BJ (cell line): ENCODE measurements at regions not wholly inside any gene's neighbourhood (a gene's known extent, or its start where the extent isn't known, plus 50 kb on each side); places are given as distances from the start of the nearest gene placed in this dataset.

Experiments used
- CTCF ChIA-PET: fragments of 350-600 bp; formaldehyde crosslinking; extraction: SDS; loops from one replicate; lab custom pipeline; 2021; ENCODE audit warnings: antibody characterized with exemption, inconsistent platforms; lab: Yijun Ruan, JAX
- POLR2A ChIA-PET: fragments of 300-600 bp; sonication (Branson Sonifier 250); formaldehyde crosslinking; extraction: SDS; loops from one replicate; lab custom pipeline; 2021; ENCODE audit warnings: antibody characterized with exemption; lab: Charles Lee
- DNase-seq: peaks from one replicate; pipeline ENCODE4 v3.0.0-alpha.2; 2011; ENCODE audit warnings: low read depth
- H3K27me3 ChIP-seq: 2 replicates; pipeline ENCODE4 v1.6.0; 2011; ENCODE audit warnings: low read length; ENCODE audit not compliant: control insufficient read depth, insufficient read depth
- H3K36me3 ChIP-seq: 2 replicates; pipeline ENCODE4 v1.5.1; 2011; ENCODE audit warnings: low read length; ENCODE audit not compliant: control insufficient read depth, insufficient read depth
- H3K4me3 ChIP-seq: 2 replicates; pipeline ENCODE4 v1.5.1; 2011; ENCODE audit warnings: low read depth, mild to moderate bottlenecking, control low read depth, low read length
- TF ChIP-seq, protein P1 (sequence below): IDR thresholded peaks from 2 replicates; pipeline ENCODE4 v1.5.1; 2011; ENCODE audit warnings: low read depth, mild to moderate bottlenecking, control low read depth, inconsistent platforms, low read length, moderate library complexity; ENCODE audit not compliant: insufficient read depth

DNA sequence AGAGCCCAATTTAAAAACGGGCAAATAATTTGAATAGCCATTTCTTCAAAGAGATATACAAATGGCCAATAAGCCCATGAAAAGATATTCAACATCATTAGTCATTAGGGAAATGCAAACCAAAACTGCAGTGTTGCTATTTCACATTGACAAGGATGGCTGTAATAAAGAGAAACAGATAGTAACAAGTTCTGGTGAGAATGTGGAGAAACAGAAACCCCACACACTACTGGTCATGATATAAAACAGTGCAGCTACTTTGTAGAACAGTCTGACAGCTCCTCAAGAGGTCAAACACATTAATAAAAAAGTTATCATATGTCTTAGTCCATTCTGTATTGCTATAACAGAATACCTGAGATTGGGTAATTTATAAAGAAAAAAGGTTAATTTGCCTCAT, 237.0 kb upstream of the GRAMD2B start:
- CTCF ChIA-PET = no interaction called here

DNA sequence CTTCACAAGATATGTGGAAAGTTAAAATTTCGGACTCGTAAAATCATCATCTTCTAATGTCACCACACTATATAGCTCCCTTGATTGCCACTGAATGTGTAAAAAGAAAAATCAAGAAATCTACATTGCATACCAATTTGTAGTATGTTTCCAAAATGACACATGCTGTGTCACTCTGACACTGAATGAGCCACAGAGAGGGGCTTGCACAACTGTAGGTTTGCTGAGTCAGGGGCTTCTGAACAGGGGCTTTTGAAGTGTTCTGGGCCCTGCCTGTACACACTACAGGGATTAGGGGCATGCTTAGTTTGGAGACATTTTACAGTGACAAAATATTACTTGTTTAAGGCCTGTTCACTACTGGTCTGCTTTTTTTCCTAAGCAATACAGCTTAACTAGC, 234.4 kb upstream of the GRAMD2B start:
- DNase-seq = no peak
- CTCF ChIA-PET = no interaction called here

More for the DNA sequence above, 237.0 kb upstream of the GRAMD2B start:
- no peak for DNase-seq
- H3K27me3 ChIP-seq = no peaks in the 10 kb centered on the region
- H3K36me3 ChIP-seq = no peaks in the 10 kb centered on the region
- TF ChIP-seq, protein P1, sequence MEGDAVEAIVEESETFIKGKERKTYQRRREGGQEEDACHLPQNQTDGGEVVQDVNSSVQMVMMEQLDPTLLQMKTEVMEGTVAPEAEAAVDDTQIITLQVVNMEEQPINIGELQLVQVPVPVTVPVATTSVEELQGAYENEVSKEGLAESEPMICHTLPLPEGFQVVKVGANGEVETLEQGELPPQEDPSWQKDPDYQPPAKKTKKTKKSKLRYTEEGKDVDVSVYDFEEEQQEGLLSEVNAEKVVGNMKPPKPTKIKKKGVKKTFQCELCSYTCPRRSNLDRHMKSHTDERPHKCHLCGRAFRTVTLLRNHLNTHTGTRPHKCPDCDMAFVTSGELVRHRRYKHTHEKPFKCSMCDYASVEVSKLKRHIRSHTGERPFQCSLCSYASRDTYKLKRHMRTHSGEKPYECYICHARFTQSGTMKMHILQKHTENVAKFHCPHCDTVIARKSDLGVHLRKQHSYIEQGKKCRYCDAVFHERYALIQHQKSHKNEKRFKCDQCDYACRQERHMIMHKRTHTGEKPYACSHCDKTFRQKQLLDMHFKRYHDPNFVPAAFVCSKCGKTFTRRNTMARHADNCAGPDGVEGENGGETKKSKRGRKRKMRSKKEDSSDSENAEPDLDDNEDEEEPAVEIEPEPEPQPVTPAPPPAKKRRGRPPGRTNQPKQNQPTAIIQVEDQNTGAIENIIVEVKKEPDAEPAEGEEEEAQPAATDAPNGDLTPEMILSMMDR = no peak
- no peak overlapping the region for H3K4me3 ChIP-seq
- POLR2A ChIA-PET = no interaction called here

DNA sequence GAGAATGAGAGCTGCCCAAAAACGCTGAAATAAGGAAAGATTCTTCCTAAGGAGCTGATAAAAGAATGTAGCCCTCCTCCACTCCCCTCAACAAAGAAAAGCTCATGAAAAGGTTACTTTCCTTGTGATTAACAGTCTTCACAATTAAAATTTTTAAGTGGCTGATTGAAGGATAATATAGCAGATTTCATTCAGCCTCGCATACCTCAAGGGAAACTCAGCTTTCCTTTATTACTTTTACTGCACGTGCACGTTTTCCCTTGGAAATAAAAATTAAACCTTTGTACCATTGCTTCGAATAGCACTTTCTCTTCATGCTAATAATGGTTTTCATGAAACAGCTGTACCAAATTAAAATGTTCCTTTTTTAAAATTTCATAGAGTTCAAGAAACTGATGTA, 234.0 kb upstream of the GRAMD2B start:
- ChIA-PET POLR2A (no interaction called here), CTCF (no interaction called here)
- Histone ChIP-seq H3K4me3 (no peak overlapping the region), H3K36me3 (no peaks in the 10 kb centered on the region), H3K27me3 (no peaks in the 10 kb centered on the region)
- TF ChIP-seq, protein P1 = no peak
- DNase-seq = no peak

More for the DNA sequence above, 234.4 kb upstream of the GRAMD2B start:
- POLR2A ChIA-PET = no interaction called here
- no peaks in the 10 kb centered on the region for H3K27me3 ChIP-seq
- TF ChIP-seq, protein P1 = no peak
- no peaks in the 10 kb centered on the region for H3K36me3 ChIP-seq
- H3K4me3 ChIP-seq = no peak overlapping the region

DNA sequence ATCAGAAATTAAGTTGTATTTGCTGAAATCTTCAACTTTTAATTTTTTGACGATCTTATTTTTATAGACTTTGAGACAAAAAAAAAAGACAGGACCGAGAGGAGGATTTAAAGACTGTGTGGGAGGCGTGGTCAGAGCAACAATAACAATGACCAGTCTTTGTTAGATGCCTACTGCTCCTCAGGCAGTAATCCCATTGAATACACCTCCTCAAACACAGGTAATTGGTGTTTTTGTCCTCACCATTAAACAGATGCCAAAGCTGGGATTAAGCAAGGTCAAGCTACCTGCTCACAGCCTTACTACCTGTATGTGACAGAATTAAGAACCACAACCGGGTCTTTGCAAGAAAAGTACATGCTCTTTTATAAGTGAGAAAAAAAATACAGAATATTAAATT, 233.3 kb upstream of the GRAMD2B start:
- ChIA-PET CTCF (no interaction called here), POLR2A (no interaction called here)
- DNase-seq = no peak
- Histone ChIP-seq H3K36me3 (no peaks in the 10 kb centered on the region), H3K27me3 (no peaks in the 10 kb centered on the region), H3K4me3 (no peak overlapping the region)
- TF ChIP-seq, protein P1 = no peak

DNA sequence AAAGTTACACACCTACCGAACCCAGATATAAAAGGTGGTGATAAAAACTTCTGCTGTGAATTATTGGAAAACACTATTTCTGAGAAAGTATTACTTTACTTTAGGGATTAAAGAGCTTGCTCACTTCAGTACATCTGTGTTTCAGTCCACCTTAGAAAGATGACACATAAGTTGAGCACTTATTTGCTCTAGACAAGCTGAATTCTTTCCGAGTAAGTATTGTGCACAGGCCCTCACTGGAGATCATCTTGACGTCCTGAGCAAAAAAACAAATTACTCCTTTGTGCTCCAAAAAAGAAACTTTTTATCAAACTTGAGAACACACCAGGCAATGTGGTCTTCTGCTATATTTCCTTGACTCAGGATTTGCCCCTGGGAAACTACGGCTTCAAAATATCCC, 231.0 kb upstream of the GRAMD2B start:
- CTCF ChIA-PET = interaction anchor here (1.4 kb wide), 1 partner anchor 13 kb away, joined by 3 read pairs; no protein-coding TSS in a partner anchor

More for the DNA sequence above, 231.0 kb upstream of the GRAMD2B start:
- Histone ChIP-seq H3K36me3 (no peaks in the 10 kb centered on the region), H3K4me3 (no peak overlapping the region), H3K27me3 (no peaks in the 10 kb centered on the region)
- POLR2A ChIA-PET = no interaction called here
- DNase-seq = no peak
- TF ChIP-seq, protein P1 = no peak
